GM12878 (cell line): ENCODE measurements at regions not wholly inside any gene's neighbourhood (a gene's known extent, or its start where the extent isn't known, plus 50 kb on each side); places are given as distances from the start of the nearest gene placed in this dataset.

ENCODE experiments used
- ATAC-seq: fragments of 200-7000 bp; cut with Tn5 transposase; 3 replicates; pipeline ENCODE4 v1.9.1; 2020; ENCODE audit warnings: mild to moderate bottlenecking, moderate library complexity
- BruUV-seq: library from RNA; stranded (reverse); fragments of 400-500 nt; replicated peaks from 2 replicates; lab custom pipeline; 2021; lab: Mats Ljungman, UMichigan
- CTCF ChIA-PET: fragments of 300-600 bp; sonication (Branson Sonifier 250); formaldehyde crosslinking; extraction: SDS; loops from one replicate; lab custom pipeline; 2021; ENCODE audit warnings: inconsistent platforms; lab: Yijun Ruan, JAX
- POLR2A ChIA-PET: fragments of 350-600 bp; formaldehyde crosslinking; extraction: SDS; loops from one replicate; lab custom pipeline; 2021; ENCODE audit warnings: inconsistent platforms; lab: Charles Lee
- RAD21 ChIA-PET: fragments of 300-600 bp; sonication (Branson Sonifier 250); formaldehyde crosslinking; loops from one replicate; lab custom pipeline; 2023; ENCODE audit warnings: antibody characterized with exemption; ENCODE audit not compliant: unreplicated experiment; lab: Charles Lee
- SMC1A ChIA-PET: fragments of 300-600 bp; sonication (Branson Sonifier 250); formaldehyde crosslinking; loops from one replicate; lab custom pipeline; 2023; ENCODE audit not compliant: unreplicated experiment, uncharacterized antibody; lab: Charles Lee
- DNase-seq: peaks from one replicate; pipeline ENCODE4 v3.0.0-alpha.2; 2011; ENCODE audit warnings: low read depth, low spot score
- FAIRE-seq: peaks from 3 replicates; lab custom pipeline; 2011; peaks lifted over from hg19 to GRCh38; lab: Jason Lieb, UNC
- H2AFZ ChIP-seq: 2 replicates; pipeline ENCODE4 v1.6.0; 2011; ENCODE audit warnings: low read depth, low read length, control low read depth; ENCODE audit not compliant: control insufficient read depth
- H3K27ac ChIP-seq: 2 replicates; pipeline ENCODE4 v1.5.1; 2011; ENCODE audit warnings: control low read depth; ENCODE audit not compliant: control insufficient read depth, insufficient read depth
- H3K27me3 ChIP-seq, 2 experiments: replicated peaks in 1 of 2; 2 replicates each; pipeline versions ENCODE4 v1.6.0 to v1.6.1; 2011; ENCODE audit warnings: low read length in 1 of 2; ENCODE audit not compliant: control insufficient read depth in 2 of 2, insufficient read depth in 2 of 2
- H3K36me3 ChIP-seq, 2 experiments: 2 replicates each; pipeline ENCODE4 v1.5.1; 2011; ENCODE audit warnings: low read length in 1 of 2; ENCODE audit not compliant: control insufficient read depth in 2 of 2, insufficient read depth in 2 of 2
- H3K4me1 ChIP-seq: 2 replicates; pipeline ENCODE4 v1.6.1; 2011; ENCODE audit warnings: mild to moderate bottlenecking, low read length, moderate library complexity, mixed read lengths; ENCODE audit not compliant: control insufficient read depth, insufficient read depth
- H3K4me2 ChIP-seq: 2 replicates; pipeline ENCODE4 v1.6.0; 2011; ENCODE audit warnings: control low read depth; ENCODE audit not compliant: control insufficient read depth, insufficient read depth
- H3K4me3 ChIP-seq: fragments of 200-600 bp; sonication (generic); 2 replicates; pipeline ENCODE4 v1.5.1; 2016
- H3K79me2 ChIP-seq: 2 replicates; pipeline ENCODE4 v1.6.0; 2011; ENCODE audit warnings: low read length; ENCODE audit not compliant: control insufficient read depth, insufficient read depth
- H3K9ac ChIP-seq: 2 replicates; pipeline ENCODE4 v1.8.0; 2011; ENCODE audit warnings: low read length, control low read depth, mixed read lengths; ENCODE audit not compliant: control insufficient read depth, insufficient read depth
- H3K9me3 ChIP-seq: replicated peaks from 3 replicates; pipeline ENCODE4 v1.5.1; 2011; ENCODE audit warnings: mild to moderate bottlenecking, low read length; ENCODE audit not compliant: control insufficient read depth, insufficient read depth
- H4K20me1 ChIP-seq: 2 replicates; pipeline ENCODE4 v1.6.0; 2011; ENCODE audit not compliant: control insufficient read depth, insufficient read depth
- ASH2L ChIP-seq: fragments of 300-600, 200-600 bp; sonication (generic); IDR thresholded peaks from 2 replicates; pipeline ENCODE4 v1.6.1; 2017; ENCODE audit warnings: low read depth, mild to moderate bottlenecking, borderline replicate concordance
- ESRRA ChIP-seq: IDR thresholded peaks from 2 replicates; pipeline ENCODE4 v1.6.1; 2012; ENCODE audit warnings: mild to moderate bottlenecking, low read length, improper control_type of control experiment
- FOXM1 ChIP-seq: IDR thresholded peaks from 2 replicates; pipeline ENCODE4 v1.6.1; 2012; ENCODE audit warnings: low read depth, mild to moderate bottlenecking, inconsistent platforms, low read length, moderate library complexity
- MEF2B ChIP-seq: fragments of 450-650 bp; IDR thresholded peaks from 2 replicates; pipeline ENCODE4 v1.6.1; 2018; ENCODE audit warnings: mild to moderate bottlenecking, moderate library complexity; ENCODE audit not compliant: partially characterized antibody, poor library complexity, severe bottlenecking
- NFIC ChIP-seq: IDR thresholded peaks from 2 replicates; pipeline ENCODE4 v1.6.1; 2012; ENCODE audit warnings: low read depth, mild to moderate bottlenecking, inconsistent platforms, low read length, moderate library complexity
- NFYA ChIP-seq: IDR thresholded peaks from 2 replicates; pipeline ENCODE4 v1.6.1; 2011; ENCODE audit warnings: low read depth, mild to moderate bottlenecking, low read length, improper control_type of control experiment, borderline replicate concordance
- SP1 ChIP-seq: IDR thresholded peaks from one replicate; pipeline ENCODE4 v1.6.1; 2011; ENCODE audit warnings: low read depth, low read length
- WGBS: methylation state at CpG from one replicate; pipeline ENCODE4 v1.1.6; 2016; ENCODE audit warnings: low lambda C conversion rate; ENCODE audit not compliant: insufficient replicate concordance, insufficient coverage; ENCODE audit errors: missing lambda C conversion rate; 5-methylcytosine and 5-hydroxymethylcytosine counted together
- in situ Hi-C: fragments of 300-500 bp; cut with MboI; formaldehyde crosslinking; loops from 9 replicates; pipeline ENCODE4 v1.14.3; 2018; ENCODE audit warnings: mixed read lengths
- intact Hi-C: fragments of 100-400 bp; cut with micrococcal nuclease; formaldehyde crosslinking; loops from one replicate; pipeline ENCODE4 v1.14.2; 2022; ENCODE audit not compliant: unreplicated experiment
- TF ChIP-seq, protein P1 (sequence below): IDR thresholded peaks from 2 replicates; pipeline ENCODE4 v1.6.1; 2012; ENCODE audit warnings: mild to moderate bottlenecking, low read depth, low read length

DNA sequence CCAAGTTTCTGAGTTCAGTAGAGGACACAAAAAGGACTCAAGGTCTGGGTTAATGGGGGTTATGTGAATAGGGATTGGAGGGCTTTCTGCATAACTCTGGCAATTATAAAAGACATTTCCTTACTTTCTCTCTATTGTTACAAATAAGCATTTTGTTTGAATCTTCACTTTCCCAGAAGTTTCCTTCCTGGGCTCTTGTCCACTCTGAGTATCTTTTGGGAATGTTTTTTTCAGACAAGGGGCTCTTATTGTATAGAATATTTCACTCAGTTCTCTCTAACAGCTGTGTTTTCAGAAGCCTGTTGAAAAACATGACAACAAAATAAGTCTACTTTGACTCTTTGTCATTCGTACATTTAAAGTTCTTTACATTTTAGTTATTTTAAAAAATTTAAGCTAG, 57.6 kb upstream of the MAP9 start:
- no peaks in the 10 kb centered on the region for H3K79me2 ChIP-seq
- ChIA-PET RAD21 (interaction anchor here (0.7 kb wide), 1 partner anchor 194 kb away, joined by 3 read pairs; no protein-coding TSS in a partner anchor), CTCF (interaction anchor here (0.7 to 1.8 kb wide), 4 partner anchors 9 to 538 kb away, joined by 3 to 8 read pairs (median 3); no protein-coding TSS in a partner anchor), SMC1A (interaction anchor here (1.3 to 1.6 kb wide), 3 partner anchors 14 to 519 kb away, joined by 3 to 4 read pairs (median 3); partner anchors contain the start of gene CTSO), POLR2A (no interaction called here)
- H3K4me2 ChIP-seq: no peak overlapping the region
- no peaks in the 10 kb centered on the region for H3K27me3 ChIP-seq
- ATAC-seq: no peak
- H3K9ac ChIP-seq: no peak overlapping the region
- no peaks in the 10 kb centered on the region for H3K4me1 ChIP-seq
- in situ Hi-C loops: no loop called here
- H3K36me3 ChIP-seq: no peaks in the 10 kb centered on the region
- DNase-seq: no peak
- no peaks in the 10 kb centered on the region for H3K9me3 ChIP-seq
- WGBS: 0% methylated on average over 1 of the region's 1 CpG
- no peak for FAIRE-seq
- H2AFZ ChIP-seq: no peak overlapping the region
- H4K20me1 ChIP-seq: no peaks in the 10 kb centered on the region
- no peak overlapping the region for H3K27ac ChIP-seq
- intact Hi-C loops: no loop called here
- TF ChIP-seq, protein P1, sequence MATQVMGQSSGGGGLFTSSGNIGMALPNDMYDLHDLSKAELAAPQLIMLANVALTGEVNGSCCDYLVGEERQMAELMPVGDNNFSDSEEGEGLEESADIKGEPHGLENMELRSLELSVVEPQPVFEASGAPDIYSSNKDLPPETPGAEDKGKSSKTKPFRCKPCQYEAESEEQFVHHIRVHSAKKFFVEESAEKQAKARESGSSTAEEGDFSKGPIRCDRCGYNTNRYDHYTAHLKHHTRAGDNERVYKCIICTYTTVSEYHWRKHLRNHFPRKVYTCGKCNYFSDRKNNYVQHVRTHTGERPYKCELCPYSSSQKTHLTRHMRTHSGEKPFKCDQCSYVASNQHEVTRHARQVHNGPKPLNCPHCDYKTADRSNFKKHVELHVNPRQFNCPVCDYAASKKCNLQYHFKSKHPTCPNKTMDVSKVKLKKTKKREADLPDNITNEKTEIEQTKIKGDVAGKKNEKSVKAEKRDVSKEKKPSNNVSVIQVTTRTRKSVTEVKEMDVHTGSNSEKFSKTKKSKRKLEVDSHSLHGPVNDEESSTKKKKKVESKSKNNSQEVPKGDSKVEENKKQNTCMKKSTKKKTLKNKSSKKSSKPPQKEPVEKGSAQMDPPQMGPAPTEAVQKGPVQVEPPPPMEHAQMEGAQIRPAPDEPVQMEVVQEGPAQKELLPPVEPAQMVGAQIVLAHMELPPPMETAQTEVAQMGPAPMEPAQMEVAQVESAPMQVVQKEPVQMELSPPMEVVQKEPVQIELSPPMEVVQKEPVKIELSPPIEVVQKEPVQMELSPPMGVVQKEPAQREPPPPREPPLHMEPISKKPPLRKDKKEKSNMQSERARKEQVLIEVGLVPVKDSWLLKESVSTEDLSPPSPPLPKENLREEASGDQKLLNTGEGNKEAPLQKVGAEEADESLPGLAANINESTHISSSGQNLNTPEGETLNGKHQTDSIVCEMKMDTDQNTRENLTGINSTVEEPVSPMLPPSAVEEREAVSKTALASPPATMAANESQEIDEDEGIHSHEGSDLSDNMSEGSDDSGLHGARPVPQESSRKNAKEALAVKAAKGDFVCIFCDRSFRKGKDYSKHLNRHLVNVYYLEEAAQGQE: no peak
- TF ChIP-seq FOXM1: no peak
- TF ChIP-seq ASH2L: no peak
- no peak for TF ChIP-seq MEF2B
- no peak for TF ChIP-seq SP1
- no peak for TF ChIP-seq NFIC
- TF ChIP-seq ESRRA: no peak
- no peak for TF ChIP-seq NFYA
- BruUV-seq: no TSS peak
- no peak overlapping the region for H3K4me3 ChIP-seq
